DOHH2 (cell line): ENCODE measurements at regions not wholly inside any gene's neighbourhood (a gene's known extent, or its start where the extent isn't known, plus 50 kb on each side); places are given as distances from the start of the nearest gene placed in this dataset.

Source experiments
- H3F3A ChIP-seq: fragments of 200-600 bp; sonication (generic), shearing (Covaris generic); 2 replicates; pipeline ENCODE4 v1.6.0; 2016; ENCODE audit warnings: antibody characterized with exemption, mild to moderate bottlenecking; ENCODE audit not compliant: control insufficient read depth, insufficient read depth
- H3K27ac ChIP-seq: fragments of 200-600 bp; sonication (generic); 2 replicates; pipeline ENCODE4 v1.5.1; 2014; ENCODE audit warnings: low read depth, mild to moderate bottlenecking, low read length, moderate library complexity
- H3K27me3 ChIP-seq: fragments of 200-600 bp; sonication (generic); 2 replicates; pipeline ENCODE4 v1.6.1; 2014; ENCODE audit warnings: mild to moderate bottlenecking, low read length, mixed read lengths; ENCODE audit not compliant: control insufficient read depth
- H3K36me3 ChIP-seq: fragments of 200-600 bp; sonication (generic); 2 replicates; pipeline ENCODE4 v1.6.1; 2014; ENCODE audit warnings: mild to moderate bottlenecking, low read length, moderate library complexity, mixed read lengths; ENCODE audit not compliant: control insufficient read depth
- H3K4me1 ChIP-seq: fragments of 200-600 bp; sonication (generic); 2 replicates; pipeline ENCODE4 v1.6.1; 2014; ENCODE audit warnings: mild to moderate bottlenecking, low read length, mixed read lengths; ENCODE audit not compliant: control insufficient read depth
- H3K4me2 ChIP-seq: fragments of 200-600 bp; sonication (generic); 2 replicates; pipeline ENCODE4 v1.6.0; 2014; ENCODE audit warnings: mild to moderate bottlenecking, low read length, moderate library complexity
- H3K4me3 ChIP-seq: fragments of 200-600 bp; sonication (generic); 2 replicates; pipeline ENCODE4 v1.5.1; 2014; ENCODE audit warnings: mild to moderate bottlenecking, low read length, mixed read lengths
- H3K79me2 ChIP-seq: fragments of 200-600 bp; sonication (generic); 2 replicates; pipeline ENCODE4 v1.6.1; 2014; ENCODE audit warnings: mild to moderate bottlenecking, low read length, mixed read lengths; ENCODE audit not compliant: control insufficient read depth
- H3K9me2 ChIP-seq: fragments of 200-600 bp; sonication (generic); replicated peaks from 2 replicates; pipeline ENCODE4 v1.6.1; 2014; ENCODE audit warnings: mild to moderate bottlenecking, low read length, mixed read lengths; ENCODE audit not compliant: control insufficient read depth
- H3K9me3 ChIP-seq: fragments of 200-600 bp; sonication (generic); 2 replicates; pipeline ENCODE4 v1.6.1; 2014; ENCODE audit warnings: antibody characterized with exemption, low read length, mixed read lengths; ENCODE audit not compliant: control insufficient read depth, insufficient read depth
- H4K20me1 ChIP-seq: fragments of 200-600 bp; sonication (generic); 2 replicates; pipeline ENCODE4 v1.6.0; 2014; ENCODE audit warnings: low read depth, mild to moderate bottlenecking, antibody characterized with exemption, low read length, moderate library complexity; ENCODE audit not compliant: control insufficient read depth, insufficient read depth
- CTCF ChIP-seq: fragments of 200-600 bp; sonication (generic); IDR thresholded peaks from one replicate; pipeline ENCODE4 v1.5.1; 2014; ENCODE audit warnings: antibody characterized with exemption, mild to moderate bottlenecking, low read depth, low read length; ENCODE audit not compliant: poor library complexity, severe bottlenecking
- EZH2phosphoT487 ChIP-seq: fragments of 200-600 bp; sonication (generic); IDR thresholded peaks from 2 replicates; pipeline ENCODE4 v1.6.1; 2017; ENCODE audit warnings: borderline replicate concordance, mild to moderate bottlenecking, antibody characterized with exemption, low read length, moderate library complexity, mixed read lengths

GRCh38 chr22:22396741-22397291 is 111.7 kb downstream of the ZNF280B start:
- no peaks in the 10 kb centered on the region for H3K9me2 ChIP-seq
- H3K36me3 ChIP-seq = peaks cover 12% of the 10 kb centered on the region; the same call in 1 of the 2 replicates
- H3F3A ChIP-seq = peaks cover 40% of the 10 kb centered on the region
- H3K27ac ChIP-seq = peak overlapping the region; percentile 90
- H3K27me3 ChIP-seq = no peaks in the 10 kb centered on the region
- H3K9me3 ChIP-seq = peaks cover 20% of the 10 kb centered on the region; the same call in 1 of the 2 replicates
- peak overlapping the region; percentile 71 for H3K4me2 ChIP-seq
- peaks cover 85% of the 10 kb centered on the region for H3K4me1 ChIP-seq
- H3K79me2 ChIP-seq = no peaks in the 10 kb centered on the region
- H3K4me3 ChIP-seq = peak overlapping the region; percentile 61
- TF ChIP-seq EZH2phosphoT487 (no peak), CTCF (no peak)
- no peaks in the 10 kb centered on the region for H4K20me1 ChIP-seq

GRCh38 chr22:22397292-22397870 is 111.2 kb downstream of the ZNF280B start:
- TF ChIP-seq CTCF = peak; percentile 44
- no peak for TF ChIP-seq EZH2phosphoT487
- Histone ChIP-seq H3K27ac (peak overlapping the region; percentile 90), H3K4me2 (peak overlapping the region; percentile 71), H3K79me2 (no peaks in the 10 kb centered on the region), H3K36me3 (peaks cover 12% of the 10 kb centered on the region; the same call in 1 of the 2 replicates), H3K9me3 (peaks cover 14% of the 10 kb centered on the region; the same call in 1 of the 2 replicates), H3K4me1 (peaks cover 87% of the 10 kb centered on the region), H4K20me1 (no peaks in the 10 kb centered on the region), H3F3A (peaks cover 40% of the 10 kb centered on the region), H3K4me3 (peak overlapping the region; percentile 61), H3K27me3 (no peaks in the 10 kb centered on the region), H3K9me2 (no peaks in the 10 kb centered on the region)

GRCh38 chr22:22397875-22398524 is 110.5 kb downstream of the ZNF280B start:
- H3K4me2 ChIP-seq = 0 out of 2 replicates have a peak overlapping the region, but pooled peaks have one; percentile 71

More at GRCh38 chr22:22397875-22398524, 110.5 kb downstream of the ZNF280B start:
- H3K27ac ChIP-seq = no peak overlapping the region
- no peak for TF ChIP-seq EZH2phosphoT487
- no peak for TF ChIP-seq CTCF
- no peaks in the 10 kb centered on the region for H3K9me2 ChIP-seq
- H3K27me3 ChIP-seq = no peaks in the 10 kb centered on the region
- H3K4me3 ChIP-seq = no peak overlapping the region
- no peaks in the 10 kb centered on the region for H3K79me2 ChIP-seq
- peaks cover 10% of the 10 kb centered on the region; the same call in 1 of the 2 replicates for H3K36me3 ChIP-seq
- H3K4me1 ChIP-seq = peaks cover 88% of the 10 kb centered on the region
- H3F3A ChIP-seq = peaks cover 39% of the 10 kb centered on the region
- peaks cover 9% of the 10 kb centered on the region; the same call in 1 of the 2 replicates for H3K9me3 ChIP-seq
- H4K20me1 ChIP-seq = no peaks in the 10 kb centered on the region
